H1 (cell line): ENCODE measurements at regions not wholly inside any gene's neighbourhood (a gene's known extent, or its start where the extent isn't known, plus 50 kb on each side); places are given as distances from the start of the nearest gene placed in this dataset.

Experiments
- BACH1 ChIP-seq: IDR thresholded peaks from 2 replicates; pipeline ENCODE4 v1.6.1; 2012; ENCODE audit warnings: low read length, improper control_type of control experiment
- CTCF ChIP-seq, 3 experiments: IDR thresholded peaks; 1 replicate in 2 of 3; 2 replicates in 1 of 3; pipeline versions ENCODE4 v1.5.1 to v1.6.1; 2011; ENCODE audit warnings: low read length in 3 of 3, mild to moderate bottlenecking in 3 of 3, inconsistent platforms in 2 of 3, low read depth in 1 of 3, moderate library complexity in 1 of 3; ENCODE audit not compliant: insufficient read depth in 1 of 3; ENCODE audit errors: control extremely low read depth in 1 of 3
- HDAC6 ChIP-seq: IDR thresholded peaks from one replicate; pipeline ENCODE4 v1.7.1; 2012; ENCODE audit warnings: low read depth, mild to moderate bottlenecking, inconsistent platforms, low read length, moderate library complexity
- YY1 ChIP-seq: IDR thresholded peaks from 2 replicates; pipeline ENCODE4 v1.6.1; 2011; ENCODE audit warnings: low read depth, mild to moderate bottlenecking, low read length

GRCh38 chr14:71576472-71576871 lies 355.8 kb upstream of the RGS6 start (continued):
- TF ChIP-seq CTCF (IDR thresholded peaks at IDR 0.05; ENCODE audit: control extremely low read depth in 1 of 3, insufficient read depth in 1 of 3, low read depth in 1 of 3, low read length in 3 of 3) (no peak), HDAC6 (no peak), BACH1 (no peak), YY1 (no peak)
- TF ChIP-seq, all 59 proteins: peak for 0
